Omental fat pad (tissue), 3 donors: ENCODE measurements at regions not wholly inside any gene's neighbourhood (a gene's known extent, or its start where the extent isn't known, plus 50 kb on each side); places are given as distances from the start of the nearest gene placed in this dataset.
"Not testable (repeated sequence)": the region's sequence is repeated elsewhere in the genome, so short reads cannot be mapped to it uniquely, and the experiment has no call there.

ENCODE experiments used
- ATAC-seq: fragments of 150-250 bp; one replicate; pipeline ENCODE4 v1.9.1; 2016; ENCODE audit warnings: mild to moderate bottlenecking, moderate library complexity; ENCODE audit not compliant: low FRiP score
- DNase-seq: peaks from one replicate; pipeline ENCODE4 v3.0.0-alpha.2; 2019; ENCODE audit warnings: low spot score
- TF ChIP-seq, protein P1 (sequence below), 3 donors: fragments of 450-650 bp; IDR thresholded peaks; one replicate each; pipeline ENCODE4 v1.5.1; 2016 to 2017; ENCODE audit warnings: antibody characterized with exemption in 3 of 3, mild to moderate bottlenecking in 3 of 3, moderate library complexity in 2 of 3

DNA sequence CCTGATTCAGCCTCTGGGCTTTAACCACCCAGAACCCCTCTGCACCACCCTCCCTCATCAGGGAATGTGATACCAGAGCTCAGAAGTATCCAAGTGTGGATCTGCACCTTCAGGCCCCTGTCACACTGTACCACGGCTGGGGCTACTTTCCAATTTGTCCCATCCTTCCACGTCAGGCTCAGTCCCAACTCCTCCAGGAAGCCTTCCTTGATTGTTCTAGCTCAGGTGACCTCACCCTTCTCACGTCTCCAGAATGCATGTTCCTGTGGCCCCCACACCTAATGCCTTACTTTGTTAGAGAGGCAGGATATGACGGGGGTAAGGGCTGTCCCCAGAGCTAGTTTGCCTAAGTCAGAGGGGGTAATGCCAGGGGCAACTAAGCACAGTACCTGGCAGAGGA lies 134.3 kb downstream of the TFCP2L1 start:
- DNase-seq (no peak), ATAC-seq (no peak)
- TF ChIP-seq, protein P1, sequence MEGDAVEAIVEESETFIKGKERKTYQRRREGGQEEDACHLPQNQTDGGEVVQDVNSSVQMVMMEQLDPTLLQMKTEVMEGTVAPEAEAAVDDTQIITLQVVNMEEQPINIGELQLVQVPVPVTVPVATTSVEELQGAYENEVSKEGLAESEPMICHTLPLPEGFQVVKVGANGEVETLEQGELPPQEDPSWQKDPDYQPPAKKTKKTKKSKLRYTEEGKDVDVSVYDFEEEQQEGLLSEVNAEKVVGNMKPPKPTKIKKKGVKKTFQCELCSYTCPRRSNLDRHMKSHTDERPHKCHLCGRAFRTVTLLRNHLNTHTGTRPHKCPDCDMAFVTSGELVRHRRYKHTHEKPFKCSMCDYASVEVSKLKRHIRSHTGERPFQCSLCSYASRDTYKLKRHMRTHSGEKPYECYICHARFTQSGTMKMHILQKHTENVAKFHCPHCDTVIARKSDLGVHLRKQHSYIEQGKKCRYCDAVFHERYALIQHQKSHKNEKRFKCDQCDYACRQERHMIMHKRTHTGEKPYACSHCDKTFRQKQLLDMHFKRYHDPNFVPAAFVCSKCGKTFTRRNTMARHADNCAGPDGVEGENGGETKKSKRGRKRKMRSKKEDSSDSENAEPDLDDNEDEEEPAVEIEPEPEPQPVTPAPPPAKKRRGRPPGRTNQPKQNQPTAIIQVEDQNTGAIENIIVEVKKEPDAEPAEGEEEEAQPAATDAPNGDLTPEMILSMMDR (IDR thresholded peaks at IDR 0.05): no peak

DNA sequence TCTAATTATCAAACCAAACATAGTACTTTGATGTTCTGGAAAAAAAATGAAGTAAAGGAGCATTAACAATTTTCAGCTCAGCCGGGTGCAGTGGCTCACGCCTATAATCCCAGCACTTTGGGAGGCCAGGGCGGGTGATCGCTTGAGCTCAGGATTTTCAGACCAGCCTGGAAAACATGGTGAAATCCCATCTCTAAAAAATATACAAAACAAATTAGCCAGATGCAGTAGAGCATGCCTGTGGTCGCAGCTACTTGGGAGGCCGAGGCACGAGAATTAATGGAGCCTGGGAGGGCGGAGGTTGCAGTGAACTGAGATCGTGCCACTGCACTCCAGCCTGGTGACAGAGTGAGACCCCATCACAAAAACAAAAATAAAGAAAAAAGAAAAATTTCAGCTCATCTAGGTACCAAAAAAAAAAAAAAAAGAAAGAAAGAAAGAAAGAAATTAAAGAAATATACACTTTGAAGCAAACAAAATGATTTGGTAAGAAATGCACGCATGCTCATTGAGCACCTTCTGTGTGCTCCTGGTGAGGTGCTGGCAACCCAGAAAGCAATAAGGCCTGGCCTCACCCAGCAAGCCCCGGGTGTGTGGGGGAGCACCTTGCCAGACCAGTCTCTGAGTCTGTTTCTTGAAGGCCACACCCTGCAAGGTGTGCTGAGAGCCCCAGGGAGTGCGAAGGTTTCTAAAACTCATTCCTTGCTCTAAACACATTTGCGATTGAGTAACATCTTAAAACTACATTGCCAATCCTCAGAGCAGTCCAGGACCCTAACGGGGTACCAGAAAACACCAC lies 133.5 kb downstream of the TFCP2L1 start:
- DNase-seq (no peak), ATAC-seq (no peak)
- TF ChIP-seq, protein P1 (IDR thresholded peaks at IDR 0.05): no peak

DNA sequence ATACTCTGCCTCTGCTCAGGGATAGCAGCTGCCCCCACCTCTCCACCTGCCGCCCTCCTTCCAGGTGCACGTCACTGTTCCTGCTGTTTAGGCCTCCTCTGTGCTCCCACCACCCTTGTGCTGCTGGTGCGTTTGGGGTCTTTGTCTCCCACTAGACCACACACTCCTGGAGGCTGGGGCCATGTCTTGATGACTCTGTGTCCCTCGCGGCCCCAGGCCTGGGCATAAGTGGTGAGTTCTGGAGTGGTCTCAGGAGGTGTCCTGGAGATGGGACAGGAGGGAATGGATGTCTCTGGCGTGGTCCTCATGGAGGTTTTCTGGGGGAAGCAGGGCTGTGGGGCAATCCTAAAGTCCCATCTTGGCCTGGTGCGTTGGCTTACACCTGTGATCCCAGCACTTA lies 132.1 kb downstream of the TFCP2L1 start:
- ATAC-seq (no peak), DNase-seq (no peak)
- TF ChIP-seq, protein P1 (IDR thresholded peaks at IDR 0.05): no peak

DNA sequence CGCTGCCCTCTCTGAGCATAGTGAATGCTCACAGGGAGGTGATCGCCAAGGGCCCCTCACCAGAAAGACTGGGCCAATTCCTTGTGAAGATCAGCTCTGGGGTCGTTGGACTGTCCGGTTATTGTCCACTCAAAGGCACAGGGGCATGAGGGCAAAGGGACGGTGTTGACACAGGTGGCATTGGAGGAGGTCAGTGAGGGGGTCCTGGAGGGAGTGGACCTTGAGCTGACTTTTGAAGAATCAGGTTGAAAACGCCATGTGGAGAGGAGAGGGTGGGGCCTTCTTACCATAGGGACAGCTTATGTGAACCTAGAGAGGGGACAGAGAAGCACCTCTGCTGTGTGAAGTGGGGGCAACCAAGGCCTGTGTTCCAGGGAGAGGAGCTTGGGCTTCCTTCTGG lies 131.5 kb downstream of the TFCP2L1 start:
- ATAC-seq: no peak
- no peak for DNase-seq

DNA sequence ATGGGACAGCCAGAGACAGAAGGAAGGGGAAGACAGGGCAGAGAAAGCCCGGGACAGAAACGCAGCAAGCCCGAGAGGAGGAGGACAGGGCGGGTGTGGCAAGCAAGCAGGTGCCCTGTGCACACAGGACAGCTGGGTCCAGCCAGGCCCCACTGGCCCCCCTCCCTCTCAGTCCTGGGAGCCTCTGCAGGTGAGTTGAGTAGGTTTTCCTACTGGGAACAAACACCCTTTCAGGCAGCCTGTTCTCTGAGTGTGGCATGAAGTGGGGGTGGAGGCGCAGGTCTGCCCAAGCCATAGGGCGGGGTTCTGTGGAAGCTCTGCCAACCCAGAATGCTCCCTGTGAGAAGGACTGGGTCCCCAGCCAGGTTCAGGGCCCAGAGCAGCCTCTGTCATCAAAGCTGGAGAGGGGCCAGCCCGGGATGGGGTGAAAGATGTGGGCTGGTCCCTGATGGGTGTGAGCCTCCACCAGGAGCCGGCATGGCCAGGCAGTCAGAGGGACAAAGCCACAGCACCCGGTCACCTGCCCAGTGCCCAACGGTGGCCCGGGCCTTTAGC lies 129.4 kb downstream of the TFCP2L1 start:
- no peak for ATAC-seq
- TF ChIP-seq, protein P1 (IDR thresholded peaks at IDR 0.05): no peak
- no peak for DNase-seq

More for the DNA sequence above, 131.5 kb downstream of the TFCP2L1 start:
- TF ChIP-seq, protein P1 (IDR thresholded peaks at IDR 0.05): no peak

DNA sequence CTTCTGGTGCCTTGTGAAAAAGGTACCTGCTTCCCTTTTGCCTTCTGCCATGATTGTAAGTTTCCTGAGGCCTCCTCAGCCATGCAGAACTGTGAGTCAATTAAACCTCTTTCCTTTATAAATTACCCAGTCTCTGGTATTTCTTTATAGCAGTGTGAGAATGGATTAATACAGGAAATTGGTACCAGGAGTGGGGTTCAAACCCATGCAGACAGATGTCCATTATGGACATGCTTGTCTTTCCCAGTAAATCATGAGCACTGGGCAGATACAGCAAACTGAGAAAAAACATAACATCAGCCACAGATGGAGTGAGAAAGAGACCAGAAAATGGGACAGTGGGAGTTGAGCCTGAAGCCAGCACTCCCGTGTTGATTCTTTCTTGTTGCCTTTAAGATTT lies 127.5 kb downstream of the TFCP2L1 start:
- DNase-seq, ATAC-seq: not testable (repeated sequence)

DNA sequence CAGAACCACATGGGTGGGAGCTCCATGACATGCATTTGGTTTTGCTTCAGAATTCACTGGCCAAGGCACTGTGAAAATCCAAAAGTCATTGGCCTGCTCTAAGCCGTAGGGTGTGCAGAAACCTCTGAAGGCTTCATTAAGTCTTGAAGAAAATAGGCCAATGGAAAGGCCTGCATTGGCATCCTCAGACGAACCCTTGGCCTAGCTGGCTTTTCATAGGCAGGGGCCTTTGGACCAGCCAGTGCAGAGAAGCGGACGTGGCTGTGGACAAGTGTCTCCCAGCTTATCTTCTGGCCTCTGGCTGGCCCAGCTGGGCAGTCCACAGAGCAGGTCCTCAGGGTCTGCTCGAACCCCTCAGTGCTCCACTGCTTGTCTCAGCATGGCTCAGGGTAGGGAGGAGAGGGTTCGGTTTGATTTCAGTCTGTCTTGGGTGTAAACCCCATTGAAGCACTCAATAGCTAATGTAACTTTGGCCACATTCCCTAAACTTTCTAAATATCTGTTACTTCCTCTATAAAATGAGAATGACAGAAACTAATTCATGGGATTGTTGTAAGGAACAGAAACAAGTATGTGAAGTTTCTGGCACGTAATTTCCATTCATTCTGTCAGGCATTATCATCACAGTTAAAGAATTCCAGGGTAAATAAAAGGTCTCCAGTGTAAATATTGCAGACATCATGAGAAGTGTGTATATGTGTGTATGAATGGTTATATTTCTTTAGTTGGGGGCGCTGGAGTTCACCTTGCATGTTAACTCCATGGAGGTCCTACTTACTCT lies 125.5 kb downstream of the TFCP2L1 start:
- TF ChIP-seq, protein P1 (IDR thresholded peaks at IDR 0.05): no peak
- no peak for ATAC-seq

More for the DNA sequence above, 125.5 kb downstream of the TFCP2L1 start:
- DNase-seq: no peak
